GM12865 (cell line): ENCODE measurements at regions not wholly inside any gene's neighbourhood (a gene's known extent, or its start where the extent isn't known, plus 50 kb on each side); places are given as distances from the start of the nearest gene placed in this dataset.

ENCODE experiments used
- DNase-seq: peaks from one replicate; pipeline ENCODE4 v3.0.0; 2010; ENCODE audit warnings: low read depth
- H3K4me3 ChIP-seq: 2 replicates; pipeline ENCODE4 v1.5.1; 2011; ENCODE audit warnings: mild to moderate bottlenecking, low read depth, low read length, control low read depth
- CTCF ChIP-seq: IDR thresholded peaks from 2 replicates; pipeline ENCODE4 v1.5.1; 2011; ENCODE audit warnings: low read length, control low read depth, low read depth, inconsistent platforms; ENCODE audit not compliant: insufficient read depth; ENCODE audit errors: missing control alignments

GRCh38 chr3:30471066-30471465, 135.3 kb upstream of the TGFBR2 start:
- TF ChIP-seq CTCF: no peak
- H3K4me3 ChIP-seq: no peak overlapping the region
- no peak for DNase-seq

- DNase-seq: no peak
- no peak overlapping the region for H3K4me3 ChIP-seq
- no peak for TF ChIP-seq CTCF
These were observed 134.5 kb upstream of the TGFBR2 start for GRCh38 chr3:30471796-30472489.

GRCh38 chr3:30473374-30474051, 132.9 kb upstream of the TGFBR2 start:
- no peak for TF ChIP-seq CTCF
- no peak overlapping the region for H3K4me3 ChIP-seq
- no peak for DNase-seq

- no peak overlapping the region for H3K4me3 ChIP-seq
- DNase-seq: no peak
- TF ChIP-seq CTCF: no peak
These were observed 132.0 kb upstream of the TGFBR2 start for GRCh38 chr3:30474371-30474770.

GRCh38 chr3:30475038-30475808, 131.2 kb upstream of the TGFBR2 start:
- no peak for TF ChIP-seq CTCF
- DNase-seq: peak; percentile 51
- no peak overlapping the region for H3K4me3 ChIP-seq

GRCh38 chr3:30475809-30476178, 130.6 kb upstream of the TGFBR2 start:
- DNase-seq: no peak
- no peak for TF ChIP-seq CTCF
- H3K4me3 ChIP-seq: no peak overlapping the region
